ENCODE measurements at regions not wholly inside any gene's neighbourhood (a gene's known extent, or its start where the extent isn't known, plus 50 kb on each side); places are given as distances from the start of the nearest gene placed in this dataset.

DNA sequence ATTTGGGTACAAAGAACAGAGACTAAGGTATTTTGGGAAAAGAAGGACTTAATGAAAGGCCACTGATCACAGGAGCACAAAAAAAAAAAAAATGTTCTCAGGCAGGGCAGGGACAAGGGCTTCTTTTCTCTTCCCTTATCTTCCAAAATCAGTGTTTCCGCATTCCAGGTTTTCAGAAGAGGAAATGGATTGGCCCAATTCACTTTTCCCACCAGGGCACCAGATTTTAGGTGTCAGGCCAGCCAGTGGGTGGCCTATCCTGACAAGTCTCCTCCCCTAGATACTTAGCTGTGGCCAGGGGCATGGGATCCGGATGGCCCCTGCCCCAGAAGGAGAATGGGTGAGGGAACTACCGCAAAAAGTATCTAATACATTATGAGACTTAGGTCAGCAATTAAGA lies 88.9 kb upstream of the WAC start:
- TF ChIP-seq CTCF (IDR thresholded peaks at IDR 0.05) (no peak), POLR2A (IDR thresholded peaks at IDR 0.05) (no peak)

Measured in uterus (tissue), 2 donors.